ENCODE measurements at regions not wholly inside any gene's neighbourhood (a gene's known extent, or its start where the extent isn't known, plus 50 kb on each side); places are given as distances from the start of the nearest gene placed in this dataset.

DNA sequence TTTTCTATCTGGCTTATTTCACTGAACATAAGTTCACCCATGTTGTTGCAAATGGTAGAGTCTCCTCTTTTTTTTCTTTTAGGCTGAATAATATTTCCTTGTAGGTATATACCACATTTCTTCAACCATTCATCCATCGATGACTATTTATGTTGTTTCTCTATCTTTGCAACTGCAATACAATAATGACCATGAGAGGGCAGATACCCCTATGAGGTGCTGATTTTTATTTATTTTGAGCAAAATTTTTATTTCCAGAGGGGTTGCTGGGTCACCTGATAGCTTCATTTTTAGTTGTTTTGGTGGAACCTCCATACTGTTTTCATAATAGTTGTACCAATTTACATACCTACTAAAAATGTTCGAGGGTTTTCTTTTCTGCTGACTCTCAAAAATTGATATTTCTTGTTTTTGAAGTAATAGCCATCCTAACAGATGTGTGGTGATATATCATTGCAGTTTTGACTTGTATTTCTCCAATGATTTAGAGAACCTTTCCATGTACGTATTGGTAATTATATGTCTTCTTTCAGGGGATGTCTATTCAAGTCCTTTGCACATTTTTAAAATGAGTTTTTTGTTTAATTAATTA, 1697.0 kb downstream of the PCDH7 start:
- TF ChIP-seq, protein P1, sequence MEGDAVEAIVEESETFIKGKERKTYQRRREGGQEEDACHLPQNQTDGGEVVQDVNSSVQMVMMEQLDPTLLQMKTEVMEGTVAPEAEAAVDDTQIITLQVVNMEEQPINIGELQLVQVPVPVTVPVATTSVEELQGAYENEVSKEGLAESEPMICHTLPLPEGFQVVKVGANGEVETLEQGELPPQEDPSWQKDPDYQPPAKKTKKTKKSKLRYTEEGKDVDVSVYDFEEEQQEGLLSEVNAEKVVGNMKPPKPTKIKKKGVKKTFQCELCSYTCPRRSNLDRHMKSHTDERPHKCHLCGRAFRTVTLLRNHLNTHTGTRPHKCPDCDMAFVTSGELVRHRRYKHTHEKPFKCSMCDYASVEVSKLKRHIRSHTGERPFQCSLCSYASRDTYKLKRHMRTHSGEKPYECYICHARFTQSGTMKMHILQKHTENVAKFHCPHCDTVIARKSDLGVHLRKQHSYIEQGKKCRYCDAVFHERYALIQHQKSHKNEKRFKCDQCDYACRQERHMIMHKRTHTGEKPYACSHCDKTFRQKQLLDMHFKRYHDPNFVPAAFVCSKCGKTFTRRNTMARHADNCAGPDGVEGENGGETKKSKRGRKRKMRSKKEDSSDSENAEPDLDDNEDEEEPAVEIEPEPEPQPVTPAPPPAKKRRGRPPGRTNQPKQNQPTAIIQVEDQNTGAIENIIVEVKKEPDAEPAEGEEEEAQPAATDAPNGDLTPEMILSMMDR (IDR thresholded peaks at IDR 0.05), result no peak
- TF ChIP-seq POLR2A (IDR thresholded peaks at IDR 0.05), result no peak
